ENCODE measurements at regions not wholly inside any gene's neighbourhood (a gene's known extent, or its start where the extent isn't known, plus 50 kb on each side); places are given as distances from the start of the nearest gene placed in this dataset.

- no peaks in the 10 kb centered on the region for H3K27me3 ChIP-seq
- H3K27ac ChIP-seq = no peak overlapping the region
- TF ChIP-seq CTCF (IDR thresholded peaks at IDR 0.05) (no peak), POLR2A (IDR thresholded peaks at IDR 0.05) (no peak)
- WGBS, 4 donors = 50 to 58% (median 53%) methylated on average over 10 of the region's 10 CpGs
- no peak overlapping the region for H3K4me3 ChIP-seq
- no peaks in the 10 kb centered on the region for H3K9me3 ChIP-seq (replicated peaks in 1 of 3)
- intact Hi-C loops (cut with DNase I) = no loop called here
- H3K36me3 ChIP-seq (replicated peaks in 1 of 2) = no peaks in the 10 kb centered on the region
- no peaks in the 10 kb centered on the region for H3K4me1 ChIP-seq (replicated peaks in 1 of 2)
- DNase-seq = no peak
Observed at GRCh38 chr15:95454403-95455262, 875.9 kb upstream of the NR2F2 start.

DNA sequence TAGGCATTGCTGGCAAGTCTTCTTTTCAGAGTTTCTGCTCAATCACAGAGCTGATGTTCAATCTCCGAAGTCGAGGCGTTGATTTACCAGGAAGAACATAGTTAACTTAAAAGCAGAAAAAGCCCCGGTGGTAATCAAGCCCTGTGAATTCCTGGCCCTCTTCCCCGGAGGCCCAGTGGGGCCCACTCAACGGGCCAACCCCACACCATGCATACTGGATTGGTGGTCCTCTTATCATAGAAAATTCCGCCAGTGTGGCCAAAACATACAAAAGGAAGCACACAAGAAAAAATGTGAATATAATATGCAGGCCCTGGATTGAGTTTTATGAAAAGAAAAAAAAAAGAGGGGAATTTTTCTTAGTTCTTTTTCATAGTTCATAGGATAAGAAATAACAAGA lies 873.0 kb upstream of the NR2F2 start:
- no peaks in the 10 kb centered on the region for H3K36me3 ChIP-seq (replicated peaks in 1 of 2)
- no peaks in the 10 kb centered on the region for H3K9me3 ChIP-seq (replicated peaks in 1 of 3)
- no peaks in the 10 kb centered on the region for H3K27me3 ChIP-seq
- 52 to 69% (median 62%) methylated on average over 7 of the region's 7 CpGs for WGBS, 4 donors
- no peak overlapping the region for H3K4me3 ChIP-seq
- intact Hi-C loops (cut with DNase I) = no loop called here
- TF ChIP-seq CTCF (IDR thresholded peaks at IDR 0.05) = no peak
- TF ChIP-seq POLR2A (IDR thresholded peaks at IDR 0.05) = no peak
- H3K27ac ChIP-seq = peak overlapping the region in 3 of 5 donors; percentile 17 to 82 (median 57)
- H3K4me1 ChIP-seq (replicated peaks in 1 of 2) = no peaks in the 10 kb centered on the region
- peak in 2 of 7 donors; percentile 27 to 30 for DNase-seq

GRCh38 chr15:95458721-95459120 lies 871.8 kb upstream of the NR2F2 start:
- Histone ChIP-seq H3K27ac (peak overlapping the region in 3 of 5 donors; percentile 50 to 82 (median 57)), H3K4me1 (replicated peaks in 1 of 2) (no peaks in the 10 kb centered on the region), H3K36me3 (replicated peaks in 1 of 2) (no peaks in the 10 kb centered on the region), H3K9me3 (replicated peaks in 1 of 3) (no peaks in the 10 kb centered on the region), H3K4me3 (no peak overlapping the region), H3K27me3 (no peaks in the 10 kb centered on the region)
- TF ChIP-seq CTCF (IDR thresholded peaks at IDR 0.05) (no peak), POLR2A (IDR thresholded peaks at IDR 0.05) (no peak)
- no peak for DNase-seq
- 49 to 75% (median 67%) methylated on average over 2 of the region's 2 CpGs for WGBS, 4 donors
- intact Hi-C loops (cut with DNase I) = no loop called here

- no peaks in the 10 kb centered on the region for H3K36me3 ChIP-seq (replicated peaks in 1 of 2)
- no peak for TF ChIP-seq POLR2A (IDR thresholded peaks at IDR 0.05)
- TF ChIP-seq CTCF (IDR thresholded peaks at IDR 0.05) = no peak
- no peaks in the 10 kb centered on the region for H3K4me1 ChIP-seq (replicated peaks in 1 of 2)
- 34 to 44% (median 39%) methylated on average over 4 of the region's 4 CpGs for WGBS, 4 donors
- H3K27me3 ChIP-seq = no peaks in the 10 kb centered on the region
- H3K27ac ChIP-seq = peak overlapping the region in 3 of 5 donors; percentile 50 to 82 (median 57)
- no peak for DNase-seq
- no peak overlapping the region for H3K4me3 ChIP-seq
- intact Hi-C loops (cut with DNase I) = no loop called here
- H3K9me3 ChIP-seq (replicated peaks in 1 of 3) = no peaks in the 10 kb centered on the region
Observed at GRCh38 chr15:95459273-95459672, 871.2 kb upstream of the NR2F2 start.
